Keratinocyte (primary cell): ENCODE measurements at regions not wholly inside any gene's neighbourhood (a gene's known extent, or its start where the extent isn't known, plus 50 kb on each side); places are given as distances from the start of the nearest gene placed in this dataset.
"Not testable (repeated sequence)": the region's sequence is repeated elsewhere in the genome, so short reads cannot be mapped to it uniquely, and the experiment has no call there.

ENCODE experiments used
- CTCF ChIP-seq, 3 experiments: IDR thresholded peaks in 1 of 3; conservative IDR thresholded peaks in 1 of 3; optimal IDR thresholded peaks in 1 of 3; 2 replicates in 2 of 3; 3 replicates in 1 of 3; pipeline versions ENCODE3 to v1.5.1; 2011; ENCODE audit warnings: low read length in 3 of 3, mild to moderate bottlenecking in 3 of 3, moderate library complexity in 2 of 3, control low read depth in 1 of 3, inconsistent platforms in 1 of 3; ENCODE audit not compliant: insufficient read depth in 2 of 3; ENCODE audit errors: extremely low read depth in 1 of 3
- EZH2 ChIP-seq: IDR thresholded peaks from one replicate; pipeline ENCODE4 v1.6.1; 2012; ENCODE audit warnings: inconsistent platforms, mild to moderate bottlenecking, low read length, moderate library complexity

GRCh38 chr7:153748885-153749284 lies 303.3 kb upstream of the DPP6 start:
- TF ChIP-seq CTCF (optimal IDR thresholded peaks at IDR 0.05 in 1 of 3, IDR thresholded peaks at IDR 0.05 in 1 of 3, conservative IDR thresholded peaks at IDR 0.05 in 1 of 3; ENCODE audit: extremely low read depth in 1 of 3, insufficient read depth in 2 of 3, low read length in 3 of 3); EZH2: not testable (repeated sequence)
